NCI-H345 (cell line): ENCODE measurements at regions not wholly inside any gene's neighbourhood (a gene's known extent, or its start where the extent isn't known, plus 50 kb on each side); places are given as distances from the start of the nearest gene placed in this dataset.

Experiments
- DNase-seq: peaks from one replicate; lab custom pipeline; 2025; lab: John Stamatoyannopoulos, UW

- no peak for DNase-seq
These were observed 143.9 kb upstream of the SSTR1 start for GRCh38 chr14:38063711-38064320.

GRCh38 chr14:38065106-38065762 is 142.5 kb upstream of the SSTR1 start:
- no peak for DNase-seq

GRCh38 chr14:38070061-38070588 is 137.6 kb upstream of the SSTR1 start:
- DNase-seq = no peak

GRCh38 chr14:38073641-38074040 is 134.1 kb upstream of the SSTR1 start:
- no peak for DNase-seq

GRCh38 chr14:38074081-38074480 is 133.6 kb upstream of the SSTR1 start:
- no peak for DNase-seq

- no peak for DNase-seq
These were observed 132.9 kb upstream of the SSTR1 start for GRCh38 chr14:38074754-38075153.

- DNase-seq = peak; percentile 59
These were observed 129.3 kb upstream of the SSTR1 start for GRCh38 chr14:38078393-38078792.

GRCh38 chr14:38079268-38079667 is 128.4 kb upstream of the SSTR1 start:
- DNase-seq = no peak

- DNase-seq = no peak
These were observed 127.8 kb upstream of the SSTR1 start for GRCh38 chr14:38079886-38080285.

GRCh38 chr14:38080696-38081095 is 127.0 kb upstream of the SSTR1 start:
- DNase-seq = no peak

GRCh38 chr14:38083039-38083438 is 124.7 kb upstream of the SSTR1 start:
- DNase-seq = peak; percentile 23

- DNase-seq = no peak
These were observed 118.6 kb upstream of the SSTR1 start for GRCh38 chr14:38089123-38089522.

- no peak for DNase-seq
These were observed 117.2 kb upstream of the SSTR1 start for GRCh38 chr14:38090506-38090905.

GRCh38 chr14:38098074-38098836 is 109.4 kb upstream of the SSTR1 start:
- DNase-seq = no peak

- DNase-seq = no peak
These were observed 106.0 kb upstream of the SSTR1 start for GRCh38 chr14:38101679-38102078.

GRCh38 chr14:38103542-38104225 is 104.0 kb upstream of the SSTR1 start:
- no peak for DNase-seq

GRCh38 chr14:38105106-38105702 is 102.5 kb upstream of the SSTR1 start:
- DNase-seq = no peak

- DNase-seq = no peak
These were observed 100.5 kb upstream of the SSTR1 start for GRCh38 chr14:38107216-38107631.

GRCh38 chr14:38108681-38109080 is 99.0 kb upstream of the SSTR1 start:
- no peak for DNase-seq

- no peak for DNase-seq
These were observed 97.4 kb upstream of the SSTR1 start for GRCh38 chr14:38110258-38110657.

GRCh38 chr14:38111046-38111445 is 96.7 kb upstream of the SSTR1 start:
- no peak for DNase-seq

GRCh38 chr14:38113546-38113945 is 94.2 kb upstream of the SSTR1 start:
- DNase-seq = no peak
